ENCODE measurements at regions not wholly inside any gene's neighbourhood (a gene's known extent, or its start where the extent isn't known, plus 50 kb on each side); places are given as distances from the start of the nearest gene placed in this dataset.

DNA sequence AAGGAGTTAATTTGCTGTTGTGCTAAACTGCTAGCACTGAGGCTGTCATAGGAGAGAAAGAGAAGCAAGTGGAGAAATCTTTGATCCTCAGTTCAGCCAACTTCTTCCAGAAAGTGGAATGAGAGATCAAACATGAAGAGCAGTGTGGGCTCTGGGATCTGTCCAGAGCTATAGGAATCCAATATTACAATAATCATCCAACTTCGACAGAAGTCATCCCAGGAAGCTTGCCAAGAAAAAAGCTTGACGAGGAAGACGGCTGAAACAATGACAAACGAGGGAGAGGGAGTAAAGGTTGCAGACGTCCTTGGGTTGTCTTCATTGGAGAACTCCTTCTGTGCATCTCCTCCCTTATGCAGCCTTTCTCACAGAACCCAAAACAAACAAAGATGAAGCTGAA is 496.2 kb downstream of the INSC start:
- TF ChIP-seq, protein P1, sequence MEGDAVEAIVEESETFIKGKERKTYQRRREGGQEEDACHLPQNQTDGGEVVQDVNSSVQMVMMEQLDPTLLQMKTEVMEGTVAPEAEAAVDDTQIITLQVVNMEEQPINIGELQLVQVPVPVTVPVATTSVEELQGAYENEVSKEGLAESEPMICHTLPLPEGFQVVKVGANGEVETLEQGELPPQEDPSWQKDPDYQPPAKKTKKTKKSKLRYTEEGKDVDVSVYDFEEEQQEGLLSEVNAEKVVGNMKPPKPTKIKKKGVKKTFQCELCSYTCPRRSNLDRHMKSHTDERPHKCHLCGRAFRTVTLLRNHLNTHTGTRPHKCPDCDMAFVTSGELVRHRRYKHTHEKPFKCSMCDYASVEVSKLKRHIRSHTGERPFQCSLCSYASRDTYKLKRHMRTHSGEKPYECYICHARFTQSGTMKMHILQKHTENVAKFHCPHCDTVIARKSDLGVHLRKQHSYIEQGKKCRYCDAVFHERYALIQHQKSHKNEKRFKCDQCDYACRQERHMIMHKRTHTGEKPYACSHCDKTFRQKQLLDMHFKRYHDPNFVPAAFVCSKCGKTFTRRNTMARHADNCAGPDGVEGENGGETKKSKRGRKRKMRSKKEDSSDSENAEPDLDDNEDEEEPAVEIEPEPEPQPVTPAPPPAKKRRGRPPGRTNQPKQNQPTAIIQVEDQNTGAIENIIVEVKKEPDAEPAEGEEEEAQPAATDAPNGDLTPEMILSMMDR (IDR thresholded peaks at IDR 0.05) = no peak
- no peak for TF ChIP-seq POLR2A (IDR thresholded peaks at IDR 0.05)
